Inferior parietal cortex (tissue), 1 donor: ENCODE measurements at regions not wholly inside any gene's neighbourhood (a gene's known extent, or its start where the extent isn't known, plus 50 kb on each side); places are given as distances from the start of the nearest gene placed in this dataset.

Experiments
- DNase-seq: peaks from one replicate; pipeline ENCODE4 v3.0.0-alpha.2; 2016; ENCODE audit errors: extremely low spot score

DNA sequence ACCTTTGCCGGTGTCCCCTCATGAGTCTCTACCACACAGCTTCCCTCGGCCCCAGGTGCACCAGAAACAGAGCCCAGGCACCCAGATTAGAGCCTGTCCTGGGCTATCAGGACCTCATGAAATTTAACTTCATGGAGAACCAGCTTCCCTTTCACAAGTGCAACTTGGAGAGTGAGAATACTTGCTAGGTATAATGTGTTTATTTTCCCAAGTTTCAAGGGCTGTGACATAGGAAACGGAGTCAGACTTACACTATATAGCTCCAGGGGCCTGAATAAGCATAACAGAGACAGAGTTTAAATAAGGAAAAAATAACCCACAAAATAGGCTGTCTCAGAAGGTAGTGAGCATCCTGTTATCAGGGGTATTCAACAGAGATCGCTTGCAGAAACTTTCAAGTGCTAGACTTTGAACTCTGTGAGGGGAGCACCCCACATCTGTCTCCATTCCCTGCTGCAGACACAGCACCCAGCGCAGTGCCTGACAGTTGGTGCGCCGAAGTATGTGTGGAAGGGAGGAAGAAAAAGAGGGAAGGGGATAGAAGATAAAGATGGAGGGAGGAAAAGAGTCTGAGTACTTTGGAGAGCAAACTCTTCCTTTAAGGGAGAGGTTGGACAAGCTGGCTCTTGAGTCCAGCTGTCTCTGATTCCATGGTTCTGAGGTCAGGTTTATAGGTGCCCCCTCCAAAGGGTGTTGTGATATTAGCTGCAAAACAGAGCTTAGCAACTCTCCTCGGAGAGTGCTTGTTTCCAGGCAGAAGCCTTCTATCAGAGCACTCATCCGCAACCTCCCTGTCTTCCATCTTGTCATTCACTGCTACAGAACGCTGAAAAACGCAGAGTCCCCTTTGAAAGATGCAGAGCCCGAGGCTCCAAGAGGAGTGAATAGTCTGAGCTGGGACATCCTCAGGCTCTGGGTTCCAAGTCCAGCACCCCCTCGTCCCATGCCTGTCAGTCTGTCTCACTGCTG is 84.8 kb downstream of the CPN2 start:
- DNase-seq = no peak

DNA sequence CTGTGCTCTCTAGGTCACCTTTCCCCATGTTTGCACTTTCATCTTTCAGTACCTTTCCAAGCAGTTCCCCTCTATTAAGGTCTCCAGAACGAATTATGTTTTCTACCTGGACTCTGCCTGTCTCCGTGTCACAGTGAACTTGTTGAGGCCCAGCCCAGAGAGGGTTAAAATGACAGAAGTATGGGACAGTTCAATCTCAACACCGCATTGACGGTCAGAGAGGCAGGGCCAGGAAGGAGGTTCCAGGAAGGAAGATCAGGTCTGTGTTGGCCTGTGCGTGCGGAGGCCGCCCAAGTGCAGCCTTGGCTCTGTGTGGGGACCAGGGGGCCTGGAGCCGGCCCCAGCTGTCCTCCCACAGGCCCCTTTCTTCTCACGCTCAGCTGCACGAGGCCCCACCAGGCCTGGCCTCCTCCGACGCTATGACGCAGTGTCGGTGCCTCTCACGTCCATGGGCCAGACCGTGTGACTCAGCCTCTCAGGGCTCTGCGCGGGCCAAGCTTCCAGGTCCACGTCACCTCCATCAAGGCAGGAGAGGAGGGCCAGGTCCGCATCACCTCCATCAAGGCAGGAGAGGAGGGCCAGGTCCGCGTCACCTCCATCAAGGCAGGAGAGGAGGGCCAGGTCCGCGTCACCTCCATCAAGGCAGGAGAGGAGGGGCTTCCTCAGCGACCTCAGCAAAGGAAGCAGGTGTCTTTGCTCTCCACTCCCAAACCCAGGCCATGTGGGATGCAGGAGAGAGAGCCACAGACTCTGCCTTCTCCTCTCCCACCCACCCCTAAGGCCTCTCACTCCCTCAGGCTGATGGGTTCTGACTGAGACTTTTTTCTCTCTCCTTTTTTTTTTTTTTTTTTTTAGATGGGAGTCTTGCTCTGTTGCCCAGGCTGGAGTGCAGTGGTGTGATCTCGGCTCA is 83.1 kb downstream of the CPN2 start:
- no peak for DNase-seq

DNA sequence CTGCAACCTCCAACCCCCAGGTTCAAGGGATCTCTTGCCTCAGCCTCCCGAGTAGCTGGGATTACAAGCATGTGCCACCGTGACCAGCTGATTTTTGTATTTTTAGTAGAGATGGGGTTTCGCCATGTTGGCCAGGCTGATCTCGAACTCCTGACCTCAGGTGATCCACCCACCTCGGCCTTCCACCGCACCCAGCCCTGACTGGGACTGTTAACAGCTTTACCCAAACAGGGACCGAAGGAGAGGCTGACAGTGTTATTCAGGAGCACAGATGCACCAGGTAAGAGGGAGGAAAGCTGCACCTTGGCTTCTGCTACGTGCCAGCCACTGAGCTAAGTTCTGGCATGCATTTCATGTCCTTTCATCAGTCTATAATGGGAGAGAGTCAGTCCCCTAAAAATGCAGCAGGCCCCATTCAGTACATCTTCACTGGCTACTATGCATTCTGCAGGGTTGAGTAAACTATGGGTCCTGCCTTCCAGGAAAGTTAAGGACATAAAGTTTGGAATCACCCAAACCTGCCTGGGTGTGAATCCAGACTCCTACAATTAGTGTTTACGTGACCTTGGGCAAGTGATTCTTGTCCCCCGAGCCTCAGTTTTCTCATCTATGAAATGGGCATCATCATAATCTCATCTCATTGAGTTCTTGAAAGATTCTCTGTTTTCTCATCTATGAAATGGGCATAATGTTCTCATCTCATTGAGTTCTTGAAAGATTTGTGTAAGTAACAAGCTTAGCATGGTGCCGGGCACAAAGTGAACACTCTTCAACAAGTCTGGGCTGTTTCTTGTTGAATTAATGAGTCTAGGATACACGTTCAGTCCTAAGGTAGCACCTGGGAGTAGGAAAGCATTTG is 82.2 kb downstream of the CPN2 start:
- no peak for DNase-seq

DNA sequence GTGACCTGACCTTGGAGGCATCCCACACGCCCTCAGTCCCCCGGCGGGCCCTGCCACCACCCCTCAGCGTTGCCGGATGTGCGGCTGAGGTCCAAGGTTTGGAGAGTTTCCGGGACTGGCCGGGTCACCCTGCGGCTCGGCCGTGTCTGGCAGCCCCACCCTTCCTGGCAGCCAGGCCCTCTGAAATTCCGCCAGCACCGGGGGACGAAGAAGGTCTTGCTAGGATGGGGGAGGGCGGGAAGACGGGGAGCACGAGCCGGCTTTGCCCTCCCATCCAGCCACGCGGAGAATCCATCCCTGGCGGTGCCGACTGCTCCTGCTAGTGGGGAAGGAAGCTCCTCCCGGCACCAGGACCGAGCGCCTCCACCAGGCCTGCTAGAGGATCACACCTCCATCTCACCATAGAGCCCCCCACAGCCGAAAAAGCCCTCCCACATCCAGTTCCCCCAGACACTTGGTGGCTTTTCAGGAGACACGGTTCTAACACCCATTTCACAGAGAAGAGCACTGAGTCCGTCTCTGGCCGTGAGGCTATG is 81.5 kb downstream of the CPN2 start:
- DNase-seq = no peak

DNA sequence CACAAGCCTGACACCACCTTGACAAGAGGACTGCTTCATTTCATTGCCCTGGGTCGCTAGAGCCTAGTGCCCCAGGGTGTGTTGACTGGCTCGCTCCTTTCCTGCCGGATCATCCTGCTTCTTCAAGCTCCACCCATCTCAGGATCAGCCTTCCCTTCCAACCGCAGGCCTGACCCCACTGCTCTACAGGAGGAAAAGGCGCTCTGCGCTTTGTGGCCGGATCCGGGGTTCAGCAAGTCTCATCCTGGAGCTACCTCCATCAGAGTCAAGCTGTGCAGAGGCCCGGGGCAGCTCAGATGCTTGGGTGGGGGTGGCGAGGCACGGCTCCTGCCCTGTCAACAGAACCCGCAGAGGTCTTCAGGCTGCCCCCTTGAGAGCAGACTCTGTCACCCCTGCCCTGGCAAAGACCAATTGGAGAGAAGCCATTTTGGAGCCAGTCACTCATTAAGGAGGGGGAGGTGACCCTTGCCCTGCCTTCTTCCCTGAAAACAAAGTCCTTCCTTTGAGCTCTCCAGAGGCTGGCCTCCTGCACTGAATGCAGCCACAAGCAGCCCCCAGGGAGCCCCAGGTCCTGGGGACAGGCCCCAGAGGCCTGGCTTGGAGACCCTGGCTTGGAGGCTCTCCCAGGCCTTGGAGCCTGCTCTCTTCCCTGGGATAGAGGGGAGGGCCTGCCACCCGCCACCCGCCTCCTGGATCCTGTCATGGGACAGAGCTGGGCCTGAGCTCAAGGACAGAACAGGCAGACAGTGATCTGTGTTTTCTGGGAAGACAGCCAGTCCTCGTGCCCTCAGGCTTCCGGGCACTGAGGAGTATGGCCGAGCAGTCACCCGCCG is 80.3 kb downstream of the CPN2 start:
- DNase-seq = peak; percentile 91

DNA sequence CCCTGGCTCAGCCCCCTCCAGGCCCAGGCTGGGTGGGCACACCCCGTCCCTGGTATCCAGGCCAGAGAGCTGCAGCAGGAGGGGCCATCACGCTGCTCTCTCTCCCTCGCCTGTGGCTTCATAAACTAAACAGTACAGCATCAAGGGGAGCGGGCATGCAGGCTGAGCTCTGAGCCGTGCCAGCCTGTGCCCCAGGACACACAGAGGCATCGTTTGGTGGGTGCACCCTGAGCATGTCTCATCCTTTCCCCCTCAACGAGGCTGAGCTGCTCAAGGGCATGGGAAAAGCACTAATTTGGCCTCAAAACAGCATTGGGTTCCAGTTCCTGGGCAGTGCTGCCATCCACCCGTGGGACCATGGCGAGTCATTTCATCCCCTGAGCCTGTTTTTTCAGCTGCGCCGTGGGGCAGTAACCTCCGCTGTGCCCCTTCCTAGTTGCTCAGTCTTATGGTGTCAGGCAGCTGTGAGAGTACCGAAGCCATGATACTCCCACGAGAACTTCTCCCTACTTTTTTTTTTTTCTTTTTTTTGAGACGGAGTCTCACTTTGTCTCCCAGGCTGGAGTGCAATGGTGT is 79.6 kb downstream of the CPN2 start:
- no peak for DNase-seq

DNA sequence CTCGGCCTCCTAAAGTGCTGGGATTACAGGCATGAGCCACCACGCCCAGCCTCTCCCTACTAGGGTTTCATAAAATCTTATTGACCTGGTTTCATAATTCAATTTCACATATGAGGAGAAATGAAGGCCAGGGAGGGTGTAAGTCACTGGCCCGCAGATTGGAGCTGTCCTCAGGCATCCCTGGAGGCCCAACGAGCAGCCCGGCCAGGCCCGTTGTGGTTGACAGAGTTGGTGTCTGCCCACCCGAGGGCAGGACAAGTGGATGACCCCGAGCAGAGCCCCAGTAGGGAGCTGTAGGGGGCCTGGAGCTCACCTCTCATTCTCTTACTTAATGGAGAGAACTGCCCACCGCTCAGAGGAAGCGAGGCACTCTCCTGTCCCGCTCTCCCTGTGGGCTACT is 78.9 kb downstream of the CPN2 start:
- no peak for DNase-seq

DNA sequence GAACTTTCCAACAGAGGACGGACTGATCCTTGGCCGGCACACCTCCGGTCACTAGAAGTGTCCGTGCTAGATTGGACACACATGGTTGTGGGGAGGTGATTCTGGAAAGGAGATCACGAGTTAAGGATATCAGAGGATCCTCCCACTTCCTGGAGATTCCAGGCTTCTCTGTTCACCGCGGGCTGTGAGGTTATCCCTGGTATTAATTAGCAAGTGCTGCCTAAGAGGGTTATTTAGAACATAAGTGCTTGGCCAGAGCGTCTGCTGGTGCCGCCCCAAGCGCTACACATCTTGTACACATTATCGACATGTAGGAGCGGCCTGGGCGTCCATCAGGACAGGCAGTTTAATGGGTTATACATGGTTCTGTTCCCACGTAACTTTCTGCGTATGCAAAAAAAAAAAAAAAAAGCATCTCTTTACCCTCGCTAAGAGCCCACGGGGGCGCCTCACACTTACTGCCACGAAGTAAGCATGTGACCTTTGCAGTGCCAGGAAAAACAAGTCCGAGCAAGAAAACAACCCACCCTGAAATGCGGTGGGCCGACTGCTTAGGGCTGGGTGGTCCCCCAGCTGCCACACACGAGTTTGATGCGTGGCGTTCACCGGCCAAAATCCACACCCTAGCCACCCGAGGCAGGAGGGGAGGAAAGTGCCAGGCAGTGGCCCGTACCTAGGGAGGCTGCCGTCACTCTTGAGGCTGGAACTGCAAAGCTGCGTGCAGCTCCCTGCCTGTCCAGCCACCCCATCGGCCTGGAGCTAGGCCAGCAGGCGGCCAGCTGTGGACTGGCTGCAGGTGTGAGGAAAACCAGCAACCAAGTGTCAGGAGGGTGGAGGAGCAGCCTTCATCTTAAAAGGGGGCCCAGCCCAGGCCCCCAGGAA is 78.0 kb downstream of the CPN2 start:
- no peak for DNase-seq

DNA sequence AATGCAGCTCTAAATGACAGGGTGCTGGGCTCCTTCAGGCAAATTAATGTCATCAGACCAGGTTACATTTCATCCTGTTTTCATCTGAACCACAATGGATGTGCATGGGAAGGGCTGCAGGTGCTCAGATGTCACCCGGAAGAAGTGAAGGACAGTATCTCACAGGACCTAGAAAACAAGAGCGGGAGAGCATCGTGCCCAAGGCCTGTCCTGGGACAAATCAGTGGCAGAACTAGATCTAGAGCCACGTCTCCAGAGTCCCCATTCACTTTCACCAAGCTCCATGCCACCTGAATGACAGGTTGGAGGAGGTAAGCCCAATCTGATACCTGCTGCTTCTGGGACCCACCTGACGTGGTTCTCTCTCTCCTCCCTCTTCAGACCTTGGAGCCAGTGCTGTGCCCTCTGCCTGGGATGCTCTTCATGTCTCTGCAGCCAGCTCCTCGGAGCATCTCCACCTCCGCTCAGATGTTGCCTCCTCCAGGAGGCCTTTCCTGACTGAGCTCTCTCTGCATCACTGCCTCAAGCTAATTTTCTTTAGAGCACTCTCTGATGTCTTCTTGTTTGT is 77.3 kb downstream of the CPN2 start:
- no peak for DNase-seq

DNA sequence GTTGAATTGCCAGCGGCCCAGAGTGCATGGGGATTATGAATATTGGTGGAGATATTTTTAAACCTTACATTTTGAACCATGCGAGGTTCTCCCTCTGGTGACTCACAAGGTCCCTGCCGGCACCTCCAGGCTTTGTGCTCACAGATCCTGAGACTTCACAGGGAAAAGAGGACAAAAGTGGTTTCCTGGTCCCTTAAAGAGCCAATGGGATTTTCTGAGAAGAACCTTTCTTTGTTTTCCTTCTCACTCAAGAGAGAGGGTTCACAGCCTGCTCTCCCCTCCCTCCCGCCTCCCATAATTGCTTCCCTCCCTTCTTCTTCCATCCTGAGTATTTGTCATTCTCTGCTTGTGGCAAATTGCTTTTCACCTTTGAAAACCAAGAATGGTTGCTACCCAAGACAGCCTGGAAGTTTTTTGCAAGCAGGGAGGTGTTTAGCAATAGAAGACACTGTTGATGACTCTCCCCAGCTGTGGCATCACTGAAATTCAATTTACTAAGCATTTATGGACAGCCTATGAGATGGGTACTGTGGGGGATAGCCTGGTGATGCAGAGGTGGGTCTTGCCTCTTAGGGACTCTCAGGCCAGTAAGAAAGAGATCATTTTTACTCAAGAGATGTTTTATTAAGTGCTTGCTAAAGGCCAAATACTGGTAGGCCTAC is 76.6 kb downstream of the CPN2 start:
- no peak for DNase-seq

DNA sequence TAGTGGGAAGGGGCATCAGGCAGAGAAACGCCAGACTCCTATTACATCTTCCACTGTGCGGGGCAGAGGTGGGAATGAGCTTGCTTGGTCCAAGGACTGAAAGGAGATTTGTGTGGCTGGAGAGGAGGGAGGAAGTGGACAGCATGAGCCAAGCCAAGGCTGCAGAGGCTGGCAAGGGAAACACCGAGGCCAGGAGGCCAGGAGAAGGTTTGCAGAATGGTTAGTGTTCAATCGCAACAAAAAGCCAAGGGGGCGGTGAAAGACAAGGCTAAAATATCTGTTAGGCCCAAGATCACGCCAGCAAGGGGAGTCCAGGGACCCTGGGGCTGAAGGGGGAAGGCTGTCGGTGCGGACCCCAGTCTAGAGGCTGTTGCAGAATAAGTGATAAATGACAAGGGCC is 75.8 kb downstream of the CPN2 start:
- DNase-seq = no peak

DNA sequence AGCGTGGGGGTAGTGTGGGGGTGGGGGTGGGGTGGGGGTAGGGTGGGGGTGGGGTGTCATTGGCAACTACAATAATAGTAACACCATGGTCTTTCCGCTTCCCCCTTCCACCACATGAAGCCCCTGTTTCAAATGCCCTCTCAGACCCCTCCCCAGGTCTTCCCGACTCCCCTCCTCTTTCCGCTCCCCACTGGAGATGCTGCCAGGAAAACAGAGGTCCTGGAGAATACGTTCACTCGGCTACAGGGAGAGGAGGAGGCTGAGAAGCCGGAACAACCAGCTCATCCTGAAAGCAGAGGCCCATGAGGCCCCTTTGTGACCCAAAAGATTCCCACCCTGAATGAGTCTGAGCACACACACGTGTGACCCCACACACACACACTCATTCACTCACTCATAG is 75.4 kb downstream of the CPN2 start:
- DNase-seq = no peak

DNA sequence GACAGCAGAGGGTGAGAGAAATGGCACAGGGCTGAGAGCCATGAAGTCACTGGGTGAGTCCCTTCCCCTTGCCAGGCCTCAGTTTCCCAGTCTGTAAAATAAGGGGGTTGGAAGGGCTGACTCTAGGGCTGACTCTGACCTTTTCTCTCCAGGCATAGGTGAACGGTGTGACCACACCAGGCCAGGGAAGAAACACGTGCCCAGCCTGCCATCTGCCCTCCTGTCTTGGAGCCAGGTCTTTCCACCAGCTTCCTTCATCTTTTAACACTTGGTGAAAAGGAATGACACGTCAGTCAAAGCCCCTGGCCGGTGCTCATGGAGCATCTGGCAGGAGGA is 74.4 kb downstream of the CPN2 start:
- no peak for DNase-seq

DNA sequence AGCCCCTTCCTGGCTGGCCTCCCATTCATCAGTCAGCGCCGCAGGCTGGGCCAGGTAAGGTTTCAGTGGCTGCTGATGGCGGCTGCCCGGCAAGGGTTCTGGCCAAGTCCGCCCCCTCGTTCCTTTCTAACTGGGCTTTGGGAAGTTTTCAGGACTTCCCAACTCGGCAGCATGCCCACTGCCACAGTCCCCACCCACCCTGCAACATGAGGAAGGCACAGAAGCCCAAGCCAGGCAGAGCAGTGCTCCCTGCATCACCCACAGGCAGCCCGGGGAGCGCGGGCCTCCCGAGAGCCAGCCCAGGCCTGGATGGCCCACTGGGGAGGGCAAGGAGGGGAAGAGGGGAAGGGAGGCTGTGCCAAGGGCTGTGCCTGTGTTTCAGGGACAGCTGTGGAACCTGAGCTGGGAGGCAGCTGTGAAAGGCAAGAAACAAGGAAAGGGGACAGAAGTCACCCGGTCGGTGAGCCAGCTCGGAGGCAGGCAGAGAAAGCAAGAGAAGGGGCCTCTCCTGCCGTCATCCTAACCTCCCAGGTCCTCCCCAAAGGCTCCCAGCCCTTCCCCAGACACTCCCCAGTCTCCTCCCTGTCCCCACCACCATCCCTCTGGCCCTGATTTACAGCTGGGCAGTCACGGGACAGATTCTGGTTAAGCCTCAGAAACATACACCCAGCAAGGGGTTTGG is 73.9 kb downstream of the CPN2 start:
- DNase-seq = no peak

DNA sequence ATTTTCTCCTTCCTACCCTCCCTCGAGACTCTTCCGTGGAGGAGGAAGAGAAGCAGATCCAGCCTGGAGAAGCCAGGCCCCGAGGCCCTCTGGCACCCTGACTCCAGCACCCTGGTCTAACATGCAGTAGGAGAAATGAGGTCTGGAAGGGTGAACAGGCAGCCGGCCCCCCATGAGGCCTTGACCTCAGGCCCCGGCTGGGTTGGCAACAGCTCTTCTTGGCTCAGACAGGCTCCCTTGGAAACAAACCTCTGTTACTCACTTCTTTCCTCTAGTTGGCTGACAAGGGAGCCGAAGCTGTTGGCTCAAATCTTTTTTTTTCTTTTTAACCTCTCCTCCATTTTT is 73.4 kb downstream of the CPN2 start:
- no peak for DNase-seq

DNA sequence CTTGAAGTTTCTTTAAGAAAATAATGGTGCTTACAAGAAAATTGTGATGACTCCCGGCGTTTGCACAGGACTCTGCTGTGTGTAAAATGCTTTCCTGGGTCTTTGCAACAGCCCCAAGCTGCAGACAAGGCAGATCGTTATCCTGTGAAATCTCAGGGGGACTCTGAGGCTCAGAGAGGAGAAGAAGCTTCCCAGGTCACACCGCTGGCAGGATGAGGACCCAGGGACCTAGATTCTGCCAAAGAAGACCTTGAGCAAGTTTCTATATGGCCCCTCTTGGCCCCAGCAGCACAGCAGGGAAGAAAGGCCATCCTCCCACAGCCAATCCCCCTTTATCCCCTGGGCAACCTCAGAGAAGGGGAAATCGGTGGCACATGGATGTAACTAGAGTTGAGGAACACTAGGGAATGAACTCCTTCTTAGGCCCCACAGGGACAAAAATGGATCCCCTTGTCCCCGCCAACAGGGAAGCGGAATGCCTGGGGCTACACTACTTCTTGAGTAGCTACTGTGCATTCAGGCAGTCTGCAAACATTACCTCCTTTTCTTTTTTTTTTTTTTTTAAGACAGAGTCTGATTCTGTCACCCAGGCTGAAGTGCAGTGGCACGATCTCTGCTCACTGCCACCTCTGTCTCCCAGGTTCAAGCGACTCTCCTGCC is 72.8 kb downstream of the CPN2 start:
- no peak for DNase-seq

DNA sequence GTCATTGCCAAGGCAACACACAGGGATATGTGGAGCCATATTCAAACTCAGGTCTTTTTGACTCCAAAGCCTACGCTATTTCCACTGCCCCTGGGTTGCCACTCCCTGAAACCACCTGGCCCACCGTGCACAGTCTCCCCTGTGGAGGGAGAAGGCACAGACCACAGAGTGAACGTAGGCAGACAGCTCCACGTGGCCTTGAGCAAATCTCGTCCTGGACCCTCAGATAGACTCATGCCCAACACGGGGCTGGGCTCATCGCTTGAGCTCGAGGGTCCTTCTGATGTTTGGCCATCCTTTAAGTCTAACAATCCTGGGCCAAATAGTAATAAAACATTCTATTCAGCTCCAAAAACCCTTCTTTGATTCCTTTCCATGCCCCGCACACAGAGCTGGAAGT is 72.0 kb downstream of the CPN2 start:
- DNase-seq = no peak
